DND-41 (cell line): ENCODE measurements at regions not wholly inside any gene's neighbourhood (a gene's known extent, or its start where the extent isn't known, plus 50 kb on each side); places are given as distances from the start of the nearest gene placed in this dataset.
"Not testable (repeated sequence)": the region's sequence is repeated elsewhere in the genome, so short reads cannot be mapped to it uniquely, and the experiment has no call there.

ENCODE experiments used
- ATAC-seq: fragments of 200-7000 bp; cut with Tn5 transposase; 3 replicates; pipeline ENCODE4 v1.9.1; 2021; ENCODE audit warnings: low read depth; ENCODE audit not compliant: insufficient read depth
- DNase-seq: peaks from one replicate; pipeline ENCODE4 v3.0.0-alpha.2; 2020
- H2AFZ ChIP-seq: 2 replicates; pipeline ENCODE4 v1.6.0; 2012; ENCODE audit warnings: low read depth, low read length
- H3K27ac ChIP-seq: 2 replicates; pipeline ENCODE4 v1.5.1; 2012; ENCODE audit warnings: low read length, inconsistent platforms
- H3K27me3 ChIP-seq: fragments of 200-600 bp; sonication (generic); 2 replicates; pipeline ENCODE4 v1.6.0; 2012; ENCODE audit warnings: low read length, mild to moderate bottlenecking, inconsistent platforms; ENCODE audit not compliant: insufficient read depth, poor library complexity
- H3K36me3 ChIP-seq: 2 replicates; pipeline ENCODE4 v1.5.1; 2012; ENCODE audit warnings: low read length, inconsistent platforms; ENCODE audit not compliant: insufficient read depth
- H3K4me1 ChIP-seq: 2 replicates; pipeline ENCODE4 v1.5.1; 2012; ENCODE audit warnings: mild to moderate bottlenecking, low read length; ENCODE audit not compliant: insufficient read depth
- H3K4me2 ChIP-seq: 2 replicates; pipeline ENCODE4 v1.6.0; 2012; ENCODE audit warnings: mild to moderate bottlenecking, moderate library complexity, low read length, inconsistent platforms; ENCODE audit not compliant: insufficient read depth
- H3K4me3 ChIP-seq, 2 experiments: fragments of 200-600 bp in 1 of 2; shearing (Covaris generic) in 1 of 2; 2 replicates each; pipeline ENCODE4 v1.5.1; 2012 to 2016; ENCODE audit warnings: inconsistent platforms in 2 of 2, low read length in 2 of 2, mild to moderate bottlenecking in 2 of 2, low read depth in 1 of 2, moderate library complexity in 1 of 2
- H3K79me2 ChIP-seq: 2 replicates; pipeline ENCODE4 v1.6.0; 2012; ENCODE audit warnings: low read length, inconsistent platforms; ENCODE audit not compliant: insufficient read depth
- H3K9ac ChIP-seq: 2 replicates; pipeline ENCODE4 v1.6.0; 2012; ENCODE audit warnings: low read depth, mild to moderate bottlenecking, inconsistent platforms, low read length, moderate library complexity
- H3K9me3 ChIP-seq: 2 replicates; pipeline ENCODE4 v1.5.1; 2012; ENCODE audit warnings: low read length, moderate library complexity, mild to moderate bottlenecking, inconsistent platforms; ENCODE audit not compliant: insufficient read depth, severe bottlenecking
- H4K20me1 ChIP-seq: 2 replicates; pipeline ENCODE4 v1.6.0; 2012; ENCODE audit warnings: low read length; ENCODE audit not compliant: insufficient read depth
- CTCF ChIP-seq: IDR thresholded peaks from 2 replicates; pipeline ENCODE4 v1.5.1; 2012; ENCODE audit warnings: borderline replicate concordance, low read length, moderate library complexity, mild to moderate bottlenecking; ENCODE audit not compliant: poor library complexity, severe bottlenecking; ENCODE audit errors: extremely low read depth
- EZH2 ChIP-seq: IDR thresholded peaks from 3 replicates; pipeline ENCODE4 v1.6.1; 2012; ENCODE audit warnings: borderline replicate concordance, low read depth, mild to moderate bottlenecking, moderate library complexity, low read length, inconsistent platforms; ENCODE audit not compliant: severe bottlenecking

- no peak for TF ChIP-seq CTCF
- no peak for TF ChIP-seq EZH2
- H3K9me3 ChIP-seq, result peaks cover 50% of the 10 kb centered on the region
- no peak overlapping the region for H3K4me3 ChIP-seq
- DNase-seq (no peak), ATAC-seq (no peak)
- no peaks in the 10 kb centered on the region for H3K27me3 ChIP-seq
- H3K36me3 ChIP-seq, result no peaks in the 10 kb centered on the region
- no peak overlapping the region for H3K4me2 ChIP-seq
- H3K4me1 ChIP-seq, result no peaks in the 10 kb centered on the region
- H3K79me2 ChIP-seq, result no peaks in the 10 kb centered on the region
- no peak overlapping the region for H3K27ac ChIP-seq
- H4K20me1 ChIP-seq, result no peaks in the 10 kb centered on the region
- no peak overlapping the region for H2AFZ ChIP-seq
- H3K9ac ChIP-seq, result no peak overlapping the region
Observed at GRCh38 chrY:10993955-10994354, 1466.3 kb downstream of the TSPY10 start.

GRCh38 chrY:10999715-11000114 lies 1472.0 kb downstream of the TSPY10 start:
- DNase-seq, H3K36me3 ChIP-seq, H3K4me2 ChIP-seq, H3K27me3 ChIP-seq, H4K20me1 ChIP-seq, H2AFZ ChIP-seq, ATAC-seq, H3K27ac ChIP-seq, H3K4me1 ChIP-seq, H3K9ac ChIP-seq, H3K79me2 ChIP-seq, H3K4me3 ChIP-seq: not testable (repeated sequence)
- H3K9me3 ChIP-seq, result peaks cover 35% of the 10 kb centered on the region

GRCh38 chrY:11014229-11014628 lies 1486.5 kb downstream of the TSPY10 start:
- not testable (repeated sequence) for H2AFZ ChIP-seq, DNase-seq, H3K36me3 ChIP-seq, H3K9ac ChIP-seq, H3K4me3 ChIP-seq, H3K4me1 ChIP-seq, H3K4me2 ChIP-seq, H4K20me1 ChIP-seq, ATAC-seq, H3K27me3 ChIP-seq, H3K27ac ChIP-seq, H3K79me2 ChIP-seq
- H3K9me3 ChIP-seq, result peaks cover 26% of the 10 kb centered on the region

GRCh38 chrY:11022734-11023133 lies 1495.1 kb downstream of the TSPY10 start:
- Histone ChIP-seq H3K79me2 (no peaks in the 10 kb centered on the region), H3K9ac (no peak overlapping the region), H3K4me2 (no peak overlapping the region), H3K27me3 (no peaks in the 10 kb centered on the region), H3K27ac (no peak overlapping the region), H3K4me3 (no peak overlapping the region), H3K4me1 (no peaks in the 10 kb centered on the region), H4K20me1 (no peaks in the 10 kb centered on the region), H3K36me3 (no peaks in the 10 kb centered on the region), H3K9me3 (peaks cover 39% of the 10 kb centered on the region), H2AFZ (no peak overlapping the region)
- ATAC-seq, result no peak
- TF ChIP-seq EZH2 (no peak), CTCF (no peak)
- DNase-seq, result no peak
